DMS153 treated with DMSO at 0.1 percent for 48 hours (cell line): ENCODE measurements at regions not wholly inside any gene's neighbourhood (a gene's known extent, or its start where the extent isn't known, plus 50 kb on each side); places are given as distances from the start of the nearest gene placed in this dataset.

Experiments used
- DNase-seq: peaks from one replicate; lab custom pipeline; 2025; ENCODE audit not compliant: unreplicated experiment; lab: John Stamatoyannopoulos, UW

GRCh38 chr7:94054130-94054529 lies 50.0 kb upstream of the BET1 start:
- DNase-seq = no peak

- no peak for DNase-seq
Measured at GRCh38 chr7:94055963-94056362, 51.8 kb upstream of the BET1 start.

GRCh38 chr7:94056796-94057207 lies 52.6 kb upstream of the BET1 start:
- DNase-seq = no peak

- no peak for DNase-seq
Measured at GRCh38 chr7:94057955-94058354, 53.8 kb upstream of the BET1 start.

GRCh38 chr7:94059746-94060145 lies 55.6 kb upstream of the BET1 start:
- DNase-seq = no peak

GRCh38 chr7:94060752-94061151 lies 56.6 kb upstream of the BET1 start:
- no peak for DNase-seq

- no peak for DNase-seq
Measured at GRCh38 chr7:94061326-94061725, 57.2 kb upstream of the BET1 start.

GRCh38 chr7:94062372-94062771 lies 58.2 kb upstream of the BET1 start:
- no peak for DNase-seq

- no peak for DNase-seq
Measured at GRCh38 chr7:94064541-94065191, 60.5 kb upstream of the BET1 start.

GRCh38 chr7:94067047-94067446 lies 62.9 kb upstream of the BET1 start:
- no peak for DNase-seq

- DNase-seq = no peak
Measured at GRCh38 chr7:94067506-94067905, 63.4 kb upstream of the BET1 start.

GRCh38 chr7:94069162-94069739 lies 65.1 kb upstream of the BET1 start:
- DNase-seq = no peak

- DNase-seq = no peak
Measured at GRCh38 chr7:94080551-94080950, 76.4 kb upstream of the BET1 start.

GRCh38 chr7:94082126-94082525 lies 78.0 kb upstream of the BET1 start:
- no peak for DNase-seq

GRCh38 chr7:94087664-94088352 lies 83.7 kb upstream of the BET1 start:
- peak; percentile 62 for DNase-seq

- DNase-seq = no peak
Measured at GRCh38 chr7:94088560-94088959, 84.4 kb upstream of the BET1 start.

GRCh38 chr7:94089806-94090205 lies 85.7 kb upstream of the BET1 start:
- no peak for DNase-seq

GRCh38 chr7:94092980-94093379 lies 88.8 kb upstream of the BET1 start:
- DNase-seq = no peak

GRCh38 chr7:94094298-94094697 lies 90.1 kb upstream of the BET1 start:
- no peak for DNase-seq

- DNase-seq = no peak
Measured at GRCh38 chr7:94095316-94096009, 91.3 kb upstream of the BET1 start.

GRCh38 chr7:94099679-94100078 lies 95.5 kb upstream of the BET1 start:
- no peak for DNase-seq
